ENCODE measurements at regions not wholly inside any gene's neighbourhood (a gene's known extent, or its start where the extent isn't known, plus 50 kb on each side); places are given as distances from the start of the nearest gene placed in this dataset.

- H2AK5ac ChIP-seq (ENCODE audit: low read depth, low read length) = no peak overlapping the region
- no peaks in the 10 kb centered on the region for H3K79me2 ChIP-seq (ENCODE audit: control insufficient read depth in 1 of 2, insufficient read depth in 2 of 2, low read length in 2 of 2)
- no peaks in the 10 kb centered on the region for H3K9me3 ChIP-seq (ENCODE audit: insufficient read depth in 2 of 2, low read depth in 1 of 2, low read length in 1 of 2)
- no peaks in the 10 kb centered on the region for H3K79me1 ChIP-seq (ENCODE audit: low read depth, low read length)
- no peak overlapping the region for H3K4me2 ChIP-seq (ENCODE audit: insufficient read depth in 1 of 2, low read depth in 2 of 2, low read length in 2 of 2)
- no peaks in the 10 kb centered on the region for H3K36me3 ChIP-seq (ENCODE audit: control insufficient read depth in 2 of 4, insufficient read depth in 4 of 4, low read length in 3 of 4)
- H2BK15ac ChIP-seq (ENCODE audit: low read length) = no peak overlapping the region
- no peak overlapping the region for H3K9ac ChIP-seq (replicated peaks in 1 of 4; ENCODE audit: extremely low read depth in 1 of 4, low read depth in 3 of 4, low read length in 3 of 4)
- no peak overlapping the region for H4K91ac ChIP-seq (replicated peaks; ENCODE audit: insufficient read length, low read length)
- H4K20me1 ChIP-seq (replicated peaks in 1 of 2; ENCODE audit: control insufficient read depth in 1 of 2, insufficient read depth in 2 of 2, low read length in 2 of 2) = no peaks in the 10 kb centered on the region
- no peaks in the 10 kb centered on the region for H3K27me3 ChIP-seq (replicated peaks in 1 of 4; ENCODE audit: control insufficient read depth in 3 of 4, extremely low read depth in 1 of 4, insufficient read depth in 3 of 4, low read length in 3 of 4)
- H3K4me3 ChIP-seq (ENCODE audit: extremely low read depth in 1 of 4, insufficient read depth in 2 of 4, low read depth in 3 of 4, low read length in 4 of 4) = no peak overlapping the region
- no peak overlapping the region for H3K14ac ChIP-seq (ENCODE audit: insufficient read length)
- H2BK120ac ChIP-seq (replicated peaks; ENCODE audit: low read depth, low read length) = no peak overlapping the region
- H3K27ac ChIP-seq (ENCODE audit: low read depth, low read length) = no peak overlapping the region
- no peak overlapping the region for H2AFZ ChIP-seq (ENCODE audit: low read length)
- WGBS, 2 experiments (ENCODE audit: extremely low coverage in 1 of 2, insufficient coverage in 1 of 2, insufficient read length in 1 of 2, insufficient replicate concordance in 2 of 2, low coverage in 1 of 2, low lambda C conversion rate in 2 of 2, missing lambda C conversion rate in 1 of 2) = 78% methylated on average over 1 of the region's 1 CpG; no CpG with 5 or more reads in 1 of the 2 experiments
- H3K4me1 ChIP-seq (replicated peaks in 1 of 4; ENCODE audit: control insufficient read depth in 3 of 4, insufficient read depth in 4 of 4, low read length in 3 of 4) = no peaks in the 10 kb centered on the region
- H3K18ac ChIP-seq (ENCODE audit: extremely low read depth, low read length) = no peak overlapping the region
- H2BK20ac ChIP-seq (ENCODE audit: low read length) = no peak overlapping the region
- H4K8ac ChIP-seq (ENCODE audit: extremely low read depth, insufficient read depth, low read length) = no peak overlapping the region
- no peak overlapping the region for H4K5ac ChIP-seq (ENCODE audit: insufficient read length, low read depth, low read length)
- H3K23ac ChIP-seq (ENCODE audit: insufficient read length) = no peak overlapping the region
- DNase-seq (ENCODE audit: low read depth in 1 of 2, low spot score in 2 of 2) (no peak), FAIRE-seq (no peak)
- H2BK5ac ChIP-seq (ENCODE audit: low read depth, low read length) = no peak overlapping the region
- H3K23me2 ChIP-seq (ENCODE audit: low read depth, low read length) = no peaks in the 10 kb centered on the region
- no peak overlapping the region for H2BK12ac ChIP-seq (ENCODE audit: low read depth, low read length)
- no peak overlapping the region for H3K56ac ChIP-seq (replicated peaks; ENCODE audit: insufficient read length, low read depth, low read length)
- no peak overlapping the region for H3K4ac ChIP-seq (replicated peaks; ENCODE audit: insufficient read length, low read depth, low read length)
- ChIA-PET CTCF (ENCODE audit: partially characterized antibody) (no interaction called here), POLR2A (ENCODE audit: partially characterized antibody) (no interaction called here)
- no peak for TF ChIP-seq HDAC6 (IDR thresholded peaks at IDR 0.05; ENCODE audit: low read depth, low read length)
- no peak for TF ChIP-seq GTF2F1 (IDR thresholded peaks at IDR 0.05; ENCODE audit: borderline replicate concordance, low read depth, low read length)
- TF ChIP-seq PHF8 (conservative IDR thresholded peaks at IDR 0.05; ENCODE audit: low read depth, low read length) = no peak
- no peak for TF ChIP-seq ATF3 (IDR thresholded peaks at IDR 0.05; ENCODE audit: insufficient read depth, low read depth, low read length)
- no peak for TF ChIP-seq SIX5 (IDR thresholded peaks at IDR 0.05; ENCODE audit: low read depth, low read length)
- no peak for TF ChIP-seq SRF (IDR thresholded peaks at IDR 0.05; ENCODE audit: low read depth, low read length)
- no peak for TF ChIP-seq USF2 (IDR thresholded peaks at IDR 0.05; ENCODE audit: low read length)
- no peak for TF ChIP-seq RXRA (IDR thresholded peaks at IDR 0.05; ENCODE audit: insufficient read depth, low read depth, low read length)
- no peak for TF ChIP-seq KDM4A (IDR thresholded peaks at IDR 0.05; ENCODE audit: low read depth, low read length, severe bottlenecking)
- no peak for TF ChIP-seq FOSL1 (IDR thresholded peaks at IDR 0.05; ENCODE audit: insufficient read depth, low read depth, low read length)
Measured at GRCh38 chrX:144295921-144296320, 412.1 kb downstream of the UBE2NL start.

Measured in H1 (cell line).